ENCODE measurements at regions not wholly inside any gene's neighbourhood (a gene's known extent, or its start where the extent isn't known, plus 50 kb on each side); places are given as distances from the start of the nearest gene placed in this dataset.

GRCh38 chr10:121221072-121221471, 369.9 kb downstream of the WDR11 start:
- peaks cover 6% of the 10 kb centered on the region for H3K4me1 ChIP-seq (ENCODE audit: control insufficient read depth, extremely low read depth, insufficient read depth, low read length)
- H2AFZ ChIP-seq (ENCODE audit: control insufficient read depth, low read length), result no peak overlapping the region
- DNase-seq (ENCODE audit: low read depth, low spot score) (no peak), FAIRE-seq (no peak)
- H3K9me1 ChIP-seq (ENCODE audit: control insufficient read depth, extremely low read depth, insufficient read depth, low read length), result no peaks in the 10 kb centered on the region
- no peak overlapping the region for H3K27ac ChIP-seq (ENCODE audit: control insufficient read depth, insufficient read depth, low read length)
- H3K79me2 ChIP-seq (ENCODE audit: control insufficient read depth, insufficient read depth, low read length), result no peaks in the 10 kb centered on the region
- no peak overlapping the region for H3K4me3 ChIP-seq (ENCODE audit: control insufficient read depth in 2 of 3, extremely low read depth in 1 of 3, insufficient read depth in 2 of 3, low read depth in 1 of 3, low read length in 3 of 3)
- H4K20me1 ChIP-seq (ENCODE audit: control insufficient read depth, extremely low read depth, insufficient read depth, low read length), result no peaks in the 10 kb centered on the region
- no peaks in the 10 kb centered on the region for H3K36me3 ChIP-seq (ENCODE audit: control insufficient read depth in 2 of 2, extremely low read depth in 1 of 2, insufficient read depth in 2 of 2, low read length in 2 of 2)
- TF ChIP-seq EZH2 (IDR thresholded peaks at IDR 0.05; ENCODE audit: low read length), result no peak
- no peak for TF ChIP-seq CTCF (optimal IDR thresholded peaks at IDR 0.05 in 1 of 3, IDR thresholded peaks at IDR 0.05 in 1 of 3, conservative IDR thresholded peaks at IDR 0.05 in 1 of 3; ENCODE audit: extremely low read depth in 1 of 3, insufficient read depth in 2 of 3, low read length in 3 of 3)
- no peaks in the 10 kb centered on the region for H3K27me3 ChIP-seq (ENCODE audit: control insufficient read depth, extremely low read depth, insufficient read depth, low read length)
- H3K9ac ChIP-seq (ENCODE audit: control insufficient read depth, extremely low read depth, insufficient read depth, low read length), result no peak overlapping the region
- H3K9me3 ChIP-seq (ENCODE audit: control insufficient read depth, low read depth, low read length), result no peaks in the 10 kb centered on the region
- dilution Hi-C loops (cut with MboI; ENCODE audit: extremely low pct_ligation_motif_present, low sequenced_read_pairs), result no loop called here
- no peak overlapping the region for H3K4me2 ChIP-seq (ENCODE audit: control insufficient read depth, extremely low read depth, insufficient read depth, low read depth, low read length)

- Histone ChIP-seq H3K4me2 (ENCODE audit: control insufficient read depth, extremely low read depth, insufficient read depth, low read depth, low read length) (no peak overlapping the region), H3K27ac (ENCODE audit: control insufficient read depth, insufficient read depth, low read length) (no peak overlapping the region), H3K27me3 (ENCODE audit: control insufficient read depth, extremely low read depth, insufficient read depth, low read length) (no peaks in the 10 kb centered on the region), H3K36me3 (ENCODE audit: control insufficient read depth in 2 of 2, extremely low read depth in 1 of 2, insufficient read depth in 2 of 2, low read length in 2 of 2) (no peaks in the 10 kb centered on the region), H3K9ac (ENCODE audit: control insufficient read depth, extremely low read depth, insufficient read depth, low read length) (no peak overlapping the region), H3K4me3 (ENCODE audit: control insufficient read depth in 2 of 3, extremely low read depth in 1 of 3, insufficient read depth in 2 of 3, low read depth in 1 of 3, low read length in 3 of 3) (no peak overlapping the region), H3K79me2 (ENCODE audit: control insufficient read depth, insufficient read depth, low read length) (no peaks in the 10 kb centered on the region), H3K9me1 (ENCODE audit: control insufficient read depth, extremely low read depth, insufficient read depth, low read length) (no peaks in the 10 kb centered on the region), H2AFZ (ENCODE audit: control insufficient read depth, low read length) (no peak overlapping the region), H3K4me1 (ENCODE audit: control insufficient read depth, extremely low read depth, insufficient read depth, low read length) (no peaks in the 10 kb centered on the region), H4K20me1 (ENCODE audit: control insufficient read depth, extremely low read depth, insufficient read depth, low read length) (no peaks in the 10 kb centered on the region), H3K9me3 (ENCODE audit: control insufficient read depth, low read depth, low read length) (no peaks in the 10 kb centered on the region)
- DNase-seq (ENCODE audit: low read depth, low spot score) (no peak), FAIRE-seq (no peak)
- TF ChIP-seq EZH2 (IDR thresholded peaks at IDR 0.05; ENCODE audit: low read length) (no peak), CTCF (optimal IDR thresholded peaks at IDR 0.05 in 1 of 3, IDR thresholded peaks at IDR 0.05 in 1 of 3, conservative IDR thresholded peaks at IDR 0.05 in 1 of 3; ENCODE audit: extremely low read depth in 1 of 3, insufficient read depth in 2 of 3, low read length in 3 of 3) (no peak)
- dilution Hi-C loops (cut with MboI; ENCODE audit: extremely low pct_ligation_motif_present, low sequenced_read_pairs), result no loop called here
Measured at GRCh38 chr10:121221991-121222390, 370.8 kb downstream of the WDR11 start.
